Endothelial cell of umbilical vein (primary cell): ENCODE measurements at regions not wholly inside any gene's neighbourhood (a gene's known extent, or its start where the extent isn't known, plus 50 kb on each side); places are given as distances from the start of the nearest gene placed in this dataset.

ENCODE experiments used
- BruUV-seq: library from RNA; stranded (reverse); fragments of 400-500 nt; replicated peaks from 2 replicates; lab custom pipeline; 2021; lab: Mats Ljungman, UMichigan
- CTCF ChIA-PET: fragments of 300-600, 350-600 bp; sonication (Branson Sonifier 250); formaldehyde crosslinking; loops from one replicate; lab custom pipeline; 2021; ENCODE audit warnings: antibody characterized with exemption, inconsistent platforms; lab: Charles Lee
- POLR2A ChIA-PET: fragments of 300-600, 350-600 bp; sonication (Branson Sonifier 250); formaldehyde crosslinking; loops from one replicate; lab custom pipeline; 2021; ENCODE audit warnings: antibody characterized with exemption, inconsistent platforms; lab: Charles Lee
- DNase-seq: peaks from one replicate; pipeline ENCODE4 v3.0.0-alpha.2; 2011; ENCODE audit warnings: low read depth, low spot score
- FAIRE-seq: peaks from 2 replicates; lab custom pipeline; 2011; peaks lifted over from hg19 to GRCh38; lab: Jason Lieb, UNC
- H2AFZ ChIP-seq: 2 replicates; pipeline ENCODE4 v1.6.0; 2012; ENCODE audit warnings: low read depth, low read length, control low read depth, inconsistent platforms
- H3K27ac ChIP-seq: 2 replicates; pipeline ENCODE4 v1.5.1; 2011; ENCODE audit warnings: low read depth, mild to moderate bottlenecking, control low read depth, low read length, moderate library complexity; ENCODE audit not compliant: insufficient read depth
- H3K27me3 ChIP-seq, 2 experiments: 2 replicates each; pipeline versions ENCODE4 v1.6.0 to v1.6.1; 2011; ENCODE audit warnings: low read length in 2 of 2, mixed read lengths in 1 of 2; ENCODE audit not compliant: control insufficient read depth in 2 of 2, insufficient read depth in 2 of 2
- H3K36me3 ChIP-seq, 2 experiments: 2 replicates in 1 of 2; 3 replicates in 1 of 2; pipeline ENCODE4 v1.5.1; 2011; ENCODE audit warnings: low read length in 2 of 2, mild to moderate bottlenecking in 1 of 2, moderate library complexity in 1 of 2; ENCODE audit not compliant: control insufficient read depth in 2 of 2, insufficient read depth in 2 of 2; ENCODE audit errors: extremely low read depth in 1 of 2
- H3K4me1 ChIP-seq: 3 replicates; pipeline ENCODE4 v1.5.1; 2011; ENCODE audit warnings: mild to moderate bottlenecking, low read length; ENCODE audit not compliant: control insufficient read depth, insufficient read depth; ENCODE audit errors: extremely low read depth
- H3K4me2 ChIP-seq: 2 replicates; pipeline ENCODE4 v1.6.1; 2011; ENCODE audit warnings: low read length, control low read depth, mixed read lengths; ENCODE audit not compliant: insufficient read depth
- H3K4me3 ChIP-seq, 3 experiments: fragments of 200-600 bp in 1 of 3; sonication (generic), shearing (Covaris generic) in 1 of 3; replicated peaks in 1 of 3; 2 replicates each; pipeline ENCODE4 v1.5.1; 2011 to 2016; ENCODE audit warnings: control low read depth in 3 of 3, low read length in 3 of 3, mild to moderate bottlenecking in 2 of 3, inconsistent platforms in 1 of 3, low read depth in 1 of 3, moderate library complexity in 1 of 3; ENCODE audit not compliant: insufficient read depth in 1 of 3
- H3K79me2 ChIP-seq: 2 replicates; pipeline ENCODE4 v1.6.0; 2012; ENCODE audit warnings: low read length, inconsistent platforms; ENCODE audit not compliant: control insufficient read depth, insufficient read depth
- H3K9ac ChIP-seq: replicated peaks from 2 replicates; pipeline ENCODE3; 2011; ENCODE audit warnings: low read length, control low read depth; ENCODE audit not compliant: insufficient read depth; ENCODE audit errors: extremely low read depth
- H3K9me1 ChIP-seq: replicated peaks from 3 replicates; pipeline ENCODE4 v1.6.0; 2011; ENCODE audit warnings: mild to moderate bottlenecking, low read length; ENCODE audit not compliant: control insufficient read depth, insufficient read depth; ENCODE audit errors: extremely low read depth
- H3K9me3 ChIP-seq: replicated peaks from 2 replicates; pipeline ENCODE4 v1.5.1; 2012; ENCODE audit warnings: low read length, inconsistent platforms; ENCODE audit not compliant: control insufficient read depth, insufficient read depth
- H4K20me1 ChIP-seq: replicated peaks from 2 replicates; pipeline ENCODE3; 2011; ENCODE audit warnings: mild to moderate bottlenecking, low read length; ENCODE audit not compliant: control insufficient read depth, insufficient read depth; ENCODE audit errors: extremely low read depth
- CTCF ChIP-seq, 2 donors: IDR thresholded peaks; 1 replicate in 1 of 2; 2 replicates in 1 of 2; pipeline ENCODE4 v1.5.1; 2011; ENCODE audit warnings: low read length in 2 of 2, mild to moderate bottlenecking in 2 of 2, moderate library complexity in 2 of 2, control low read depth in 1 of 2, inconsistent platforms in 1 of 2, low read depth in 1 of 2; ENCODE audit not compliant: insufficient read depth in 1 of 2; ENCODE audit errors: extremely low read depth in 1 of 2
- EZH2 ChIP-seq: IDR thresholded peaks from 2 replicates; pipeline ENCODE4 v1.6.1; 2012; ENCODE audit warnings: borderline replicate concordance, low read depth, mild to moderate bottlenecking, moderate library complexity, low read length, inconsistent platforms; ENCODE audit not compliant: severe bottlenecking
- FOS ChIP-seq: IDR thresholded peaks from 2 replicates; pipeline ENCODE4 v1.6.1; 2011; ENCODE audit warnings: mild to moderate bottlenecking, low read length, moderate library complexity, borderline replicate concordance; ENCODE audit not compliant: insufficient read depth
- GATA2 ChIP-seq: IDR thresholded peaks from 2 replicates; pipeline ENCODE4 v1.7.0; 2011; ENCODE audit warnings: low read depth, mild to moderate bottlenecking, moderate library complexity, mixed read lengths, low read length; ENCODE audit not compliant: insufficient read length, insufficient read depth
- JUN ChIP-seq: IDR thresholded peaks from 2 replicates; pipeline ENCODE4 v1.6.1; 2011; ENCODE audit warnings: borderline replicate concordance, low read depth; ENCODE audit not compliant: insufficient read length, insufficient read depth
- MYC ChIP-seq: IDR thresholded peaks from one replicate; pipeline ENCODE4 v1.6.1; 2011; ENCODE audit warnings: mild to moderate bottlenecking, low read depth, low read length
- POLR2A ChIP-seq: IDR thresholded peaks from 2 replicates; pipeline ENCODE4 v1.6.1; 2012; ENCODE audit warnings: low read depth, mild to moderate bottlenecking, control low read depth, low read length
- POLR2AphosphoS5 ChIP-seq: IDR thresholded peaks from 2 replicates; pipeline ENCODE4 v1.6.1; 2012; ENCODE audit warnings: low read depth, mild to moderate bottlenecking, control low read depth, low read length, moderate library complexity; ENCODE audit not compliant: insufficient read depth
- dilution Hi-C: fragments of 300-500 bp; cut with MboI; formaldehyde crosslinking; loops from one replicate; pipeline ENCODE4 v1.15.0; 2019; ENCODE audit warnings: low sequenced_read_pairs; ENCODE audit not compliant: extremely low pct_ligation_motif_present
- intact Hi-C: fragments of 100-400 bp; cut with micrococcal nuclease; formaldehyde crosslinking; loops from one replicate; pipeline ENCODE4 v1.10.0; 2022
- TF ChIP-seq, protein P1 (sequence below): IDR thresholded peaks from 2 replicates; pipeline ENCODE4 v1.6.1; 2011; ENCODE audit not compliant: insufficient read depth, insufficient read length

DNA sequence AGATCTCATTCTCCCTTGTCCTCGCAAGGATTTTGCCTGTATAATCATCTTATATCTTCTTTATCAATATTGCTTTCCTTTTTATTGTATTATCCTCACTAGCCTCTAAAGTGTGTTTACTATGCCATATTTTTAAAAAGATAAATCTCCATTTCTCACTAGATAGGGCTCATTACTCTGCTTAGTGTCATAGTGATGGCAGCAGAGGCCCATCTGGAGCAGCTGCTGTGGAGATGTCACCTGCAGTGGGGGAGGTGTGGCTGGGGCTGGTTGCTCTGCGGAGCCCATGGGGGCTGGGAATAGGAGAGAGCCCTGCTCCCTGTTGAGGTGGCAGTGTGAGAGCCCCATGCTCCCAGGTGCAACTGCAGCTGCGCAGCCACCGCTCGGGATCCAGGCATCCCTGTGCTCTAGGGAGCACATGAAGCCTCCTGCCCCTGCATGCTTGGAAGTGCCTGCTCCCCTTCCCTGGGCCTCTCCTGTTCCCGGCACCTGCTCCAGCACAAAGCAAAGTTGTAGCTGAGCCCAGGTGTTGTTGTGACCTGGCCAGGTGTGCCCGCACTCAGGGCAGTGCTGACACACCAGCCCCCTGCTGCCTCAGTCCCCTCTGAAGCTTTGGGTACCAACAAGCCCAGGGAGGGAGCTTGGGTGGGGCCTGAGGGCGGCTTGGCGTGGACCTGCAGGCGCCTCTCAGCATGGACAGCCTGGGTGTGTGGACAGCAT, 144.6 kb upstream of the MRPS30 start:
- POLR2A ChIA-PET, result no interaction called here
- FAIRE-seq, result no peak

More for the DNA sequence above, 144.6 kb upstream of the MRPS30 start:
- intact Hi-C loops (no loop called here), dilution Hi-C loops (no loop called here)
- H3K4me2 ChIP-seq, result no peak overlapping the region
- H3K9me1 ChIP-seq, result no peaks in the 10 kb centered on the region
- no peak for TF ChIP-seq MYC
- TF ChIP-seq POLR2AphosphoS5, result no peak
- no peak for TF ChIP-seq JUN
- no peak for TF ChIP-seq EZH2
- no peak for TF ChIP-seq CTCF (IDR thresholded peaks at IDR 0.05; ENCODE audit: extremely low read depth in 1 of 2, insufficient read depth in 1 of 2, low read depth in 1 of 2, low read length in 2 of 2)
- no peak for TF ChIP-seq FOS
- TF ChIP-seq, protein P1, sequence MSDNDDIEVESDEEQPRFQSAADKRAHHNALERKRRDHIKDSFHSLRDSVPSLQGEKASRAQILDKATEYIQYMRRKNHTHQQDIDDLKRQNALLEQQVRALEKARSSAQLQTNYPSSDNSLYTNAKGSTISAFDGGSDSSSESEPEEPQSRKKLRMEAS, result no peak
- no peak for TF ChIP-seq GATA2
- no peak for TF ChIP-seq POLR2A
- H2AFZ ChIP-seq, result no peak overlapping the region
- BruUV-seq, result no TSS peak
- H3K9ac ChIP-seq, result no peak overlapping the region
- H3K36me3 ChIP-seq, result no peaks in the 10 kb centered on the region
- H4K20me1 ChIP-seq, result no peaks in the 10 kb centered on the region
- no peaks in the 10 kb centered on the region for H3K27me3 ChIP-seq
- H3K9me3 ChIP-seq, result peaks cover 1% of the 10 kb centered on the region
- no peaks in the 10 kb centered on the region for H3K4me1 ChIP-seq
- no peak overlapping the region for H3K27ac ChIP-seq
- H3K4me3 ChIP-seq, result no peak overlapping the region
- H3K79me2 ChIP-seq, result no peaks in the 10 kb centered on the region
- DNase-seq, result no peak
- CTCF ChIA-PET, result no interaction called here
